ENCODE measurements at regions not wholly inside any gene's neighbourhood (a gene's known extent, or its start where the extent isn't known, plus 50 kb on each side); places are given as distances from the start of the nearest gene placed in this dataset.

- ATAC-seq, result no peak
- DNase-seq, result no peak
- Histone ChIP-seq H3K4me3 (ENCODE audit: low read length) (no peak overlapping the region), H3K27ac (ENCODE audit: low read length) (no peak overlapping the region), H3K36me3 (ENCODE audit: control insufficient read depth, insufficient read depth, low read length) (no peaks in the 10 kb centered on the region), H3K9me3 (ENCODE audit: control insufficient read depth, insufficient read depth, low read length) (no peaks in the 10 kb centered on the region), H3K4me1 (ENCODE audit: control insufficient read depth, insufficient read depth, low read length) (no peaks in the 10 kb centered on the region), H3K27me3 (ENCODE audit: control insufficient read depth, insufficient read depth, low read length) (no peaks in the 10 kb centered on the region)
- Mint-ChIP-seq H3K36me3 (no peaks in the 10 kb centered on the region), H3K4me1 (no peaks in the 10 kb centered on the region), H3K4me3 (no peak overlapping the region), H3K9me3 (peaks cover 0 to 2% of the 10 kb centered on the region in 2 donors), H3K27me3 (ENCODE audit: low read depth in 2 of 2) (peaks cover 4 to 15% of the 10 kb centered on the region in 2 donors), H3K27ac (no peak overlapping the region)
- intact Hi-C loops (cut with micrococcal nuclease), result no loop called here
- no peak for TF ChIP-seq CTCF (IDR thresholded peaks at IDR 0.05)
- WGBS (ENCODE audit: insufficient coverage), result 91% methylated on average over 5 of the region's 5 CpGs
Observed at GRCh38 chr4:151459375-151459774, 50.4 kb downstream of the FHIP1A start.

- no peak for ATAC-seq
- TF ChIP-seq CTCF (IDR thresholded peaks at IDR 0.05), result no peak
- Histone ChIP-seq H3K36me3 (ENCODE audit: control insufficient read depth, insufficient read depth, low read length) (no peaks in the 10 kb centered on the region), H3K4me3 (ENCODE audit: low read length) (no peak overlapping the region), H3K9me3 (ENCODE audit: control insufficient read depth, insufficient read depth, low read length) (no peaks in the 10 kb centered on the region), H3K4me1 (ENCODE audit: control insufficient read depth, insufficient read depth, low read length) (no peaks in the 10 kb centered on the region), H3K27me3 (ENCODE audit: control insufficient read depth, insufficient read depth, low read length) (no peaks in the 10 kb centered on the region), H3K27ac (ENCODE audit: low read length) (no peak overlapping the region)
- Mint-ChIP-seq H3K4me1 (no peaks in the 10 kb centered on the region), H3K27me3 (ENCODE audit: low read depth in 2 of 2) (peaks cover 4 to 15% of the 10 kb centered on the region in 2 donors), H3K27ac (no peak overlapping the region), H3K4me3 (no peak overlapping the region), H3K36me3 (no peaks in the 10 kb centered on the region), H3K9me3 (peaks cover 0 to 2% of the 10 kb centered on the region in 2 donors)
- intact Hi-C loops (cut with micrococcal nuclease), result no loop called here
- 87% methylated on average over 1 of the region's 1 CpG for WGBS (ENCODE audit: insufficient coverage)
- no peak for DNase-seq
Observed at GRCh38 chr4:151460434-151460833, 51.5 kb downstream of the FHIP1A start.

GRCh38 chr4:151462554-151462953 is 53.6 kb downstream of the FHIP1A start:
- H3K9me3 ChIP-seq (ENCODE audit: control insufficient read depth, insufficient read depth, low read length), result no peaks in the 10 kb centered on the region
- no peaks in the 10 kb centered on the region for H3K4me1 Mint-ChIP-seq
- H3K9me3 Mint-ChIP-seq, result peaks cover 0 to 2% of the 10 kb centered on the region in 2 donors
- WGBS (ENCODE audit: insufficient coverage), result 88% methylated on average over 1 of the region's 1 CpG
- no peaks in the 10 kb centered on the region for H3K36me3 Mint-ChIP-seq
- DNase-seq (no peak), ATAC-seq (no peak)
- no peaks in the 10 kb centered on the region for H3K4me1 ChIP-seq (ENCODE audit: control insufficient read depth, insufficient read depth, low read length)
- no peak overlapping the region for H3K27ac Mint-ChIP-seq
- H3K27me3 Mint-ChIP-seq (ENCODE audit: low read depth in 2 of 2), result peaks cover 4 to 10% of the 10 kb centered on the region in 2 donors
- H3K27me3 ChIP-seq (ENCODE audit: control insufficient read depth, insufficient read depth, low read length), result no peaks in the 10 kb centered on the region
- TF ChIP-seq CTCF (IDR thresholded peaks at IDR 0.05), result no peak
- intact Hi-C loops (cut with micrococcal nuclease), result no loop called here
- no peak overlapping the region for H3K27ac ChIP-seq (ENCODE audit: low read length)
- H3K4me3 ChIP-seq (ENCODE audit: low read length), result no peak overlapping the region
- H3K4me3 Mint-ChIP-seq, result no peak overlapping the region
- no peaks in the 10 kb centered on the region for H3K36me3 ChIP-seq (ENCODE audit: control insufficient read depth, insufficient read depth, low read length)

Data from natural killer cell (primary cell).